Stimulated activated CD4-positive, alpha-beta T cell treated with anti-CD3 and anti-CD28 coated beads, Interleukin-4, amount 100 ng/mL, for 24 hours (primary cell): ENCODE measurements at regions not wholly inside any gene's neighbourhood (a gene's known extent, or its start where the extent isn't known, plus 50 kb on each side); places are given as distances from the start of the nearest gene placed in this dataset.
"Not testable (repeated sequence)": the region's sequence is repeated elsewhere in the genome, so short reads cannot be mapped to it uniquely, and the experiment has no call there.

Experiments used
- DNase-seq: peaks from one replicate; pipeline ENCODE4 v3.0.0-alpha.2; 2020

GRCh38 chr9:88880199-88880598 is 111.1 kb upstream of the S1PR3 start:
- DNase-seq: no peak

DNA sequence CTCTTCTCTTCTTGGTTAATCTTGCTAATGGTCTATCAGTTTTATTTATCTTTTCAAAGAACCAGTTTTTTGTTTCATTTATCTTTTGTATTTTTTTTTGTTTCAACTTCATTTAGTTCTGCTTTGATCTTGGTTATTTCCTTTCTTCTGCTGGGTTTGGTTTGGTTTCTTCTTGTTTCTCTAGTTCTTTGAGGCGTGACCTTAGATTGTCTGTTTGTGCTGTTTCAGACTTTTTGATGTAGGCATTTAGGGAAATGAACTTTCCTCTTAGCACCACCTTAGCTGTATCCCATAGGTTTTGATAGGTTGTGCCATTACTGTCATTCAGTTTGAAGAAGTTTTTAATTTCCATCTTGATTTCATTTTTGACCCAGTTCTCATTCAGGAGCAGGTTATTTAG is 107.0 kb upstream of the S1PR3 start:
- DNase-seq: not testable (repeated sequence)

- DNase-seq: not testable (repeated sequence)
Measured at GRCh38 chr9:88886762-88887161, 104.5 kb upstream of the S1PR3 start.

GRCh38 chr9:88889386-88889785 is 101.9 kb upstream of the S1PR3 start:
- no peak for DNase-seq

GRCh38 chr9:88890546-88890945 is 100.7 kb upstream of the S1PR3 start:
- no peak for DNase-seq

GRCh38 chr9:88891040-88891439 is 100.2 kb upstream of the S1PR3 start:
- DNase-seq: no peak

- no peak for DNase-seq
Measured at GRCh38 chr9:88892724-88893123, 98.5 kb upstream of the S1PR3 start.

DNA sequence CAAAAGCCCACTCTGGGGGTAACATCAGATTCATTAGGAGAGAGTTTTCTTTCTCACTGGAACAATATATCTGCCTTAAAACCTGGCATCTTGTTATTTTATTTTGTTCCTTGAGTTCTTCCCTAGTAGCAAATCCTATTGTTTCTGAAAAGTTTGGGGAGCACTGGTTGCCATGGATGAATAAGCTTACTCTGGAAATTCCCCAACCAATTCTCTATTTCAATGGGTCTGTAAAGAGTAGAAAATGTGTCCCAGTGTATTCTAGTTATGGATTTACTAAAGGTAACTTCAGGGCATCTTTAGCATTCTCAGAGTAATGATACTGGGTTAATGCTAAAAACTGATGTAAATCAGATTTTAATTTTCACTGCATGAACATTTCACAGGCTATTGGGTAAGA is 94.2 kb upstream of the S1PR3 start:
- DNase-seq: no peak

DNA sequence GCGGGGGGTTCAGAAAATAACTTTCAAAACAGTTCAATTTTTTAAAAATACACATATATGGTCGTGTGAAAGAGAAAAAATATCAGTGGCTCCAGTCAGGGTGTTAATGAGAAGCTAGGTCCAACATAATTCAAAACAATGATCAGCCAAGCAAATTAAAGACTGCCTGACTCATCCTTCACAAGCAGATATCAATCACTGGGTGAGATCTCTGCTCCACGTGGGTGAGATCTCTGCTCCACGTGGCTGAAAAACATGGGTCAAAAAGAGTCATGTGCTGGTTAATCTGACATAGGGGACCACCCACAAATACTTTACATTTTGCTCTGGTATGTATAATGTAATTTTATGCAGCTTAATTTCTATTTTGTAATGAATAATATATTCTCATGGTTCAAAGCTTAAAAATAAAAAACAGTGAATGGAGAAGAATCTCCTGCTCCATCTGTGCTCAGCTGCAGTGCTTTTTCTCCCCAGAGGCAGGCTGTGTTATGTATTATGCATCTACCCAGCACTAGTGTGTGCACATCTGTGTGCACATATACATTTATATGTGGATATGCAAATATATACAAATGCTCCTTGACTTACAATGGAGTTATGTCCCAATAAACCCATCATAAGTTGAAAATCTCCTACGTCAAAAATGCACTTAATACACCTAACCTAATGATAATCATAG is 93.1 kb upstream of the S1PR3 start:
- no peak for DNase-seq

DNA sequence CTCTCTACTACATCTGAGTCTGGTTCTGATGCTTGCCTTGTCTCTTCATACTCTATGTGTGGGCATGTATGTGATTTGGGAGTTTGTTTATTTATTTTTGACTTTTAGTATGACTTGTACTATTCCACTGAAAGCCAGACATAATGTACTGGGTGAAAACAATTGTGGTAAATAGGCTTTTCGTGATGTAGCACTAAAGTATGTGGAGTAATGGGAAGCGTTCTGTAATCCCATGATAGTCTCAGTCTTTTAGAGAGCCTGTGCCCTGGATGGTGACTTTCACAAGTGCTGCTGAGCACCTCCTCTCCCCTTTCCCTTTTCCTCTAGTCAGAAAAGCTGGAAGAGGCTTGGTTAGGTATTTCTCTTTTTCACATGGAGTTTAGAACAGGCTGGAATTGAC is 85.8 kb upstream of the S1PR3 start:
- no peak for DNase-seq

DNA sequence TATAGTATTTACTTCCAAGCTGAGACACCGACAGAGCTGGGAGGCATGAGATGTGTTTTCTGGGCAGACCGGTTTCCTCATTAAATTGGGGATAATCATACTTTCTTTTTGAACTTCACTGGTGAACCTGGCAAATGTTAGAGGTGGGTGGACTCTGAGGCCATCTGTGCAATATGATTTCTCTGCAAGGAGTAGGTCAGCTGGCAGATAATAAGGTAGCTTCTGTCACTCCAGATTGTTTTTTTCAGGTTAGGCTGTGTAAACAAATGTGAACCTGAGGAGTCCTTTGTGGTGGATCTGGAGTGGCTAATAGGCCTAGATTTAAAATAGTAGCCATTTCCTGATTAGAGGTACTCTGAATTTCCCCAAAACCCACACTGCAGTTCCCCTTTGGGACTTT is 75.4 kb upstream of the S1PR3 start:
- DNase-seq: no peak

- DNase-seq: no peak
Measured at GRCh38 chr9:88916894-88917293, 74.4 kb upstream of the S1PR3 start.

- DNase-seq: no peak
Measured at GRCh38 chr9:88917375-88917774, 73.9 kb upstream of the S1PR3 start.

GRCh38 chr9:88918537-88918936 is 72.7 kb upstream of the S1PR3 start:
- DNase-seq: not testable (repeated sequence)

DNA sequence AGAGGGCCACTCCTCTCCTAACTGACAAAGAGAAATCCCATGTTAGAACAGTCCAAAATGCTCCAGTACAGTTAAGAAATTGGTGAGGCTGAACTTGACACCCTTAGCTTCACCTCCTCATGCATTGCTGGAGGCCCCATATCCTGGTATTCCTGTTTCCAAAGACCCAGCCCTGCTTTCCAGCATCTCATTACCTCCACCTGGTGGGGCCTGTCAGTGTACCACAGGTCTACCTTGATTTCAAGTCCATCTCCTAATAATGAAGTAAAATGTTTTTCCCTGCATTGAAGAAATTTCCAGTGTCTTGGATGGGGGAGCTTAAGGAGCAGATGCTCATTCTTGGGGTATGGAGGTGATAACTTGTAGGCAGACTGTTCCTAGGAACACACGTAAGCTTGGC is 70.6 kb upstream of the S1PR3 start:
- no peak for DNase-seq

DNA sequence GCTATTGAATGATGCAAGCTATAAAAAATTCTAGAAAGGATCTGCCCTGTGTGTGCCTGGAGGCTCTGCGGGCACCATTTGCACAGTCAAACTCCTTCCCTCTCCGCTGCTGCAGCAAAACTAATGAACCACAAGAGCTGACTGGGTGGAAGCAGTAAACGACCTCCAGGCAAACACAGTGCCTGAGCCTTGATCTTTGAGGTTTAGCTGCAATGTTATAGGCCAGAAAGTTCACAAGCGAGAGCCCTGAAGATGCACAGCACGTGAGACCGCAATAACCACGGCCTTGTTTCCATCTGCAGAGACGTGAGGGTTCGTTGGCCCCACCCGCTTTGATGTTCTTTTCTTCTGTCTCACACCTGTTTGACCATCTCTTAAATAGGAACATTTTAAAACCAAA is 69.2 kb upstream of the S1PR3 start:
- peak; percentile 43 for DNase-seq

- no peak for DNase-seq
Measured at GRCh38 chr9:88923092-88923491, 68.2 kb upstream of the S1PR3 start.

- DNase-seq: no peak
Measured at GRCh38 chr9:88923653-88924288, 67.5 kb upstream of the S1PR3 start.

DNA sequence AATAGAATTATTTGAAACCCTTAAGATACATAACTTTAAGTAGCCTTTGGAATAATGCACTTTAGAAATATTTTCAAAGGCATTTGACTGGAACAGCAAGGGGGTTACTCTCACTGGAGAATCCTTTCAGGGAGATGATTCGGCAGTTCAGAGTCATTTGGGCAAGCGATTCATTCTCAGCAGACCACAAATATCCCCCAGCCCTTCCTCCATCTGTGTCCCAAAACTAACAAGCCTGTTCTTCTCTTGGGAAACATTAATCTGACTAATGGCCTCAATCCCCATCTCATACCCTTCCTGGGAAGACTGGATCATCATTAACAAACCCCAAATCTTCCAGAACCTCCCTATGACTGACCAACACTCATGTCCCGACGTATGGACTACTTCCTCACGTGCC is 65.8 kb upstream of the S1PR3 start:
- no peak for DNase-seq

DNA sequence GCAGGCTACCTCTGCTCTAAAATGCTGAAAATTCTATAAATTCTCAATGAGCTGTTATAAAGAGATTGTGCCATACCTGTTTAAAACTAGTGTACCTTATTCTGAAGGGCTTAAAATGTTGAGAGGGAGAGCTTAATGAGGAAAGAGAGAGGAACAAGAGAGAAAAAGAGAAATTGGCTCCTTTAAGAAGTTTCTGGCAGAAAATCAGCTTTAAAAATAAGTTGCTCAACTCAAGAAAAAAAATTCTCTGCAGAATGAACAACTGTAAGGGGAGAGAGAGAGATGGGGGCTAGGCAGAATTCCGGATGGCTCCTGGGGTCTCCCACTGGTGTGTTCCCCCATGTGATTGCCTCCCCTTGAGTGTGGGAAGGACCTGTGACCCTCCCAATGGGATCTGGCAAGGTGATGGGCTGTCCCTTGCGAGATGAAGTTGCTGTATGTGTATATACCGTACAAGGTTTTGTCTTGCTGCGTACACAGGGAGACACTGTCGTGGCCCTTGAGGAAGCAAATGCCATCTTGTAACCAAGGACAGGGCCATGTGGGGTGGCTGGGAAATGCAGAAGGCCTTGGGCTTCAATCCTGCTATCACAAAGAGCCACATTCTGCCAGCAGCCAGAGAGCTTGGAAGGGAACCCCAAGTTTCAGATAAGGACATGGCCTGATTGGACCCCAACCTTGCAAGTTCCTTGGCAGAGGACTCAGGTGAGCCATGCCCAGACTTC is 64.3 kb upstream of the S1PR3 start:
- DNase-seq: no peak

DNA sequence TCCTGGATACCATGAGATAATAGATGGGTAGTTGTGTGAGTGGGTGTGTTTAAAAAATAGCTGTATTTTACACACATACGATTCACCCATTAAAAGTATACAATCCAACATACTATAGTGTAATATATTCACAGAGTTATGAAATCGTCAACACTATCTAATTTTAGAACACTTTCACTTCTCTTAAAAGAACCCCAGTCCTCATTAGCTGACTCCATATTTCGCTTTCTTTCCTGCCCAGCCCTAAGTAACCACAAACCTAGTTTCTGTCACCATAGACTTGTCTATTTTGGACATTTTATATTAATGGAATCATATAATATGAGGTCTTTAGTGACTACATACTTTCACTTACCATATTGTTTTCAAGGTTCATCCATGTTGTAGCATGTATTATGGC is 63.8 kb upstream of the S1PR3 start:
- DNase-seq: no peak

DNA sequence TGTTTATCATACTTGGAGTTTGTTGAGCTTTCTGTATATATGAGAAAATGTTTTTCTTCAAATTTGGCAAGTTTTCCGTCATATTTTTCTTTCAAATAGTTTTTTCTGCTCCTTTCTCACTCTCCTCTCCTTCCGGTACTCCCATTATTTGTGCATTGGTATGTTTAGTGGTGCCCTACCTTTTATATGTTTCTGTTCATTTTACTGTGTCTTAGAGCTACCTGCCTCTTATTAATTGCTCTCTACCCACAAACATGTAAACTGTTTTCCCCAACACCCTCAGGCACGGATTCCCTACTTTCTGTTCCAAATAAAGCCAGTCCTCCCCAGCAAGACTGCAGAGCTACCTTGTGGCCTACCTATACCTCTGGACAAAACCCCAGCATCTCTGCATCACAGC is 60.6 kb upstream of the S1PR3 start:
- no peak for DNase-seq

- no peak for DNase-seq
Measured at GRCh38 chr9:88932766-88933165, 58.5 kb upstream of the S1PR3 start.

DNA sequence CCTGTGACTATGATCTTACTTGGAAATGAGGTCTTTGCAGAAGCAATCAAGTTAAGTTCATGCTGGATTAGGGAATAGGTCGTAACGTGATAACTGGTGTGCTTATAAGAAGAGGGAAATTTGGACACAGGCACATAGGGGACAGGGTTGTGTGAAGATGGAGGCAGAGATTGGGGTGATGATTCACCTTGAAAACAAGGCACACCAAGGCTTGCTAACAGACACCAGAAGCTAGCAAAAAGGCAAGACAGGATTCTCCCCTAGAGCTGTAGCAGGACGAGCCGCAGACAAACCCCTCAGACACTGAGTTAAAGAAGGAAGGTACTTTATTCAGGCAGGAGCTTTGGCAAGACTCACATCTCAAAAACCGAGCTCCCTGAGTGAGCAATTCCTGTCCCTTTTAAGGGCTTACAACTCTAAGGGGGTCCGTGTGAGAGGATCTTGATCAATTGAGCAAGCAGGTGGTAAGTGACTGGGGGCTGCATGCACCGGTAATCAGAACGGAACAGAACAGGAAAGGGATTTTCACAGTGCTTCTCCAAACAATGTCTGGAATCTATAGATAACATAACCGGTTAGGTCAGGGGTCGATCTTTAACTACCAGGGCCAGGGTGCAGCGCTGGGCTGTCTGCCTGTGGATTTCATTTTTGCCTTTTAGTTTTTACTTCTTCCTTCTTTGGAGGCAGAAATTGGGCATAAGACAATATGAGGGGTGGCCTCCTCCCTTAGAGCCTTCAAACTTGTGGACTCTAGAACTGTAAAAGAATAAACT is 57.5 kb upstream of the S1PR3 start:
- no peak for DNase-seq
